ENCODE measurements at regions not wholly inside any gene's neighbourhood (a gene's known extent, or its start where the extent isn't known, plus 50 kb on each side); places are given as distances from the start of the nearest gene placed in this dataset.

GRCh38 chr2:30393510-30393909, 53.5 kb upstream of the LCLAT1 start:
- ChIA-PET CTCF (no interaction called here), POLR2A (ENCODE audit: low non-redundant PET) (no interaction called here)
- BruUV-seq (replicated peaks) = no TSS peak
- no peak for DNase-seq (ENCODE audit: low spot score)
- intact Hi-C loops (cut with micrococcal nuclease; ENCODE audit: unreplicated experiment) = no loop called here
- no peaks in the 10 kb centered on the region for H3K27me3 ChIP-seq (replicated peaks; ENCODE audit: insufficient read depth, low read depth, low read length, poor library complexity)
- no peak overlapping the region for H3K27ac ChIP-seq (ENCODE audit: low read depth, low read length, poor library complexity, severe bottlenecking)
- no peaks in the 10 kb centered on the region for H3K36me3 ChIP-seq (ENCODE audit: insufficient read depth, low read length, poor library complexity, severe bottlenecking)
- H3K9me3 ChIP-seq (ENCODE audit: low read depth, low read length, poor library complexity, severe bottlenecking) = no peaks in the 10 kb centered on the region
- H3K4me1 ChIP-seq (ENCODE audit: insufficient read depth, low read length, poor library complexity, severe bottlenecking) = no peaks in the 10 kb centered on the region
- no peak overlapping the region for H3K4me3 ChIP-seq (ENCODE audit: low read depth, low read length, poor library complexity, severe bottlenecking)
- TF ChIP-seq CTCF (conservative IDR thresholded peaks at IDR 0.05; ENCODE audit: low read depth, low read length) (no peak), EZH2 (IDR thresholded peaks at IDR 0.05; ENCODE audit: borderline replicate concordance, low read depth, low read length, poor library complexity, severe bottlenecking) (no peak)

GRCh38 chr2:30394096-30394495, 53.0 kb upstream of the LCLAT1 start:
- no TSS peak for BruUV-seq (replicated peaks)
- intact Hi-C loops (cut with micrococcal nuclease; ENCODE audit: unreplicated experiment) = no loop called here
- no peak overlapping the region for H3K27ac ChIP-seq (ENCODE audit: low read depth, low read length, poor library complexity, severe bottlenecking)
- TF ChIP-seq CTCF (conservative IDR thresholded peaks at IDR 0.05; ENCODE audit: low read depth, low read length) = no peak
- TF ChIP-seq EZH2 (IDR thresholded peaks at IDR 0.05; ENCODE audit: borderline replicate concordance, low read depth, low read length, poor library complexity, severe bottlenecking) = no peak
- H3K9me3 ChIP-seq (ENCODE audit: low read depth, low read length, poor library complexity, severe bottlenecking) = no peaks in the 10 kb centered on the region
- POLR2A ChIA-PET (ENCODE audit: low non-redundant PET) = no interaction called here
- no peak for DNase-seq (ENCODE audit: low spot score)
- H3K4me1 ChIP-seq (ENCODE audit: insufficient read depth, low read length, poor library complexity, severe bottlenecking) = no peaks in the 10 kb centered on the region
- no peaks in the 10 kb centered on the region for H3K27me3 ChIP-seq (replicated peaks; ENCODE audit: insufficient read depth, low read depth, low read length, poor library complexity)
- H3K4me3 ChIP-seq (ENCODE audit: low read depth, low read length, poor library complexity, severe bottlenecking) = no peak overlapping the region
- H3K36me3 ChIP-seq (ENCODE audit: insufficient read depth, low read length, poor library complexity, severe bottlenecking) = no peaks in the 10 kb centered on the region
- CTCF ChIA-PET = no interaction called here

- Histone ChIP-seq H3K36me3 (ENCODE audit: insufficient read depth, low read length, poor library complexity, severe bottlenecking) (no peaks in the 10 kb centered on the region), H3K27me3 (replicated peaks; ENCODE audit: insufficient read depth, low read depth, low read length, poor library complexity) (no peaks in the 10 kb centered on the region), H3K9me3 (ENCODE audit: low read depth, low read length, poor library complexity, severe bottlenecking) (no peaks in the 10 kb centered on the region), H3K4me3 (ENCODE audit: low read depth, low read length, poor library complexity, severe bottlenecking) (no peak overlapping the region), H3K27ac (ENCODE audit: low read depth, low read length, poor library complexity, severe bottlenecking) (no peak overlapping the region), H3K4me1 (ENCODE audit: insufficient read depth, low read length, poor library complexity, severe bottlenecking) (no peaks in the 10 kb centered on the region)
- intact Hi-C loops (cut with micrococcal nuclease; ENCODE audit: unreplicated experiment) = no loop called here
- CTCF ChIA-PET = no interaction called here
- TF ChIP-seq EZH2 (IDR thresholded peaks at IDR 0.05; ENCODE audit: borderline replicate concordance, low read depth, low read length, poor library complexity, severe bottlenecking) = no peak
- no peak for TF ChIP-seq CTCF (conservative IDR thresholded peaks at IDR 0.05; ENCODE audit: low read depth, low read length)
- POLR2A ChIA-PET (ENCODE audit: low non-redundant PET) = no interaction called here
- no TSS peak for BruUV-seq (replicated peaks)
- no peak for DNase-seq (ENCODE audit: low spot score)
These were observed 50.4 kb upstream of the LCLAT1 start for GRCh38 chr2:30396436-30397232.

Measured in A673 (cell line).